ENCODE measurements at regions not wholly inside any gene's neighbourhood (a gene's known extent, or its start where the extent isn't known, plus 50 kb on each side); places are given as distances from the start of the nearest gene placed in this dataset.

DNA sequence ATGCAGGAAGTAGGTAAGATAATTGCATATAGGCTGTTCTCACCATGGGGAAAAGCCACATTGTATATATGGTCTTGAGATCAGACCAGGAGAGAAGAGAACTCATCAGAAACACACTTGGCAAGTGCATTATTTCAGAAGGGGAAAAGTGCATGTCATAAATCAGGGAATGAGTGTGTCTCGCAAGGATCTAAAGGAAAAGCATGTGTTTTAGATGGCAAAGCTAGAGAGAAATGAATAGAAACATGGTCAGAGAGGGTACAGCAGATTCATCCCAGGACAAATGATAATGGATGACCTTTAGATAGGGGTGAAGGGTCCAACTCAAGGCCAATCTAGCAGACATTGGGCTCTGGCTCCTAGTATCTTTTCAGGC is 230.2 kb upstream of the NAV3 start (continued):
- TF ChIP-seq ESRRA (IDR thresholded peaks at IDR 0.05; ENCODE audit: borderline replicate concordance, low read length) (no peak), NR3C1 (IDR thresholded peaks at IDR 0.05) (no peak), MAZ (IDR thresholded peaks at IDR 0.05; ENCODE audit: borderline replicate concordance, low read depth, low read length) (no peak), RNF2 (IDR thresholded peaks at IDR 0.05; ENCODE audit: borderline replicate concordance, low read depth) (no peak), HDAC2 (IDR thresholded peaks at IDR 0.05) (no peak)
- TF ChIP-seq, protein P1, sequence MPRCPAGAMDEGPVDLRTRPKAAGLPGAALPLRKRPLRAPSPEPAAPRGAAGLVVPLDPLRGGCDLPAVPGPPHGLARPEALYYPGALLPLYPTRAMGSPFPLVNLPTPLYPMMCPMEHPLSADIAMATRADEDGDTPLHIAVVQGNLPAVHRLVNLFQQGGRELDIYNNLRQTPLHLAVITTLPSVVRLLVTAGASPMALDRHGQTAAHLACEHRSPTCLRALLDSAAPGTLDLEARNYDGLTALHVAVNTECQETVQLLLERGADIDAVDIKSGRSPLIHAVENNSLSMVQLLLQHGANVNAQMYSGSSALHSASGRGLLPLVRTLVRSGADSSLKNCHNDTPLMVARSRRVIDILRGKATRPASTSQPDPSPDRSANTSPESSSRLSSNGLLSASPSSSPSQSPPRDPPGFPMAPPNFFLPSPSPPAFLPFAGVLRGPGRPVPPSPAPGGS (IDR thresholded peaks at IDR 0.05) = no peak
- TF ChIP-seq, protein P2, sequence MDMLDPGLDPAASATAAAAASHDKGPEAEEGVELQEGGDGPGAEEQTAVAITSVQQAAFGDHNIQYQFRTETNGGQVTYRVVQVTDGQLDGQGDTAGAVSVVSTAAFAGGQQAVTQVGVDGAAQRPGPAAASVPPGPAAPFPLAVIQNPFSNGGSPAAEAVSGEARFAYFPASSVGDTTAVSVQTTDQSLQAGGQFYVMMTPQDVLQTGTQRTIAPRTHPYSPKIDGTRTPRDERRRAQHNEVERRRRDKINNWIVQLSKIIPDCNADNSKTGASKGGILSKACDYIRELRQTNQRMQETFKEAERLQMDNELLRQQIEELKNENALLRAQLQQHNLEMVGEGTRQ (IDR thresholded peaks at IDR 0.05) = no peak

DNA sequence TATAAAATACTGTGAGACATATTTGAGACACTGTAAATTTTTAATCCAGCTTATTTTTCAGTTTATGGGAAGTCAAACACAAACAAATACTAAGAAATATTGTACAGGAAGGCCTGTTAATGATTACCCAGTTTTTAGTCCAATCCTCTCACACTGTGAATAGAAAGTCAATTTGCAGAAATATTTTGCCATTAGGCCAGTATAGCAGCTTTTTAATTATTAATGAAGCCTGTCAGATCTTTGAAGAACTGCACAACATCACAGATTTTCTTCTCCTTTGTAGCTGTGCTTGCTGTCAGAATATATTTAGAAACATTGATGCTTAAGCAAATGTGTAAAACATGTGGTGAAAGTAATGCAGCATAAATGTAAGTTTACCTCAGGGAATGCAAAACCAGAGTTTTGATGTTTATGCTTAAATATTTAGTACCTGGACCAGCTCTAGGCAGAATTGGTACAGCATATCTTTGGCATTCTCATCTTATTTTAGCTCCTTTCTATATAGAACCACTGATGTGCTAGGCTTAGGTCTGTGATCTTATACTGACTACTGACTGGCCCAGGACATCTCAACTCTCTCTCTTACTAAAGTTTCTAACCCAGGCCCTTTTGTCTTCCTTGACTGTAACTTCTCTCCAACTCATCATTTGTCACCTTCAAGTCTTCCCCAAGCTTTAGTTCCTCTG is 230.8 kb upstream of the NAV3 start:
- TF ChIP-seq GATA3 (IDR thresholded peaks at IDR 0.05; ENCODE audit: borderline replicate concordance) (no peak), CBX2 (IDR thresholded peaks at IDR 0.05; ENCODE audit: borderline replicate concordance, low read depth) (no peak), EHF (CRISPR knock-in tag; IDR thresholded peaks at IDR 0.05) (no peak), MYC (IDR thresholded peaks at IDR 0.05; ENCODE audit: borderline replicate concordance, low read length) (no peak), RAD21 (conservative IDR thresholded peaks at IDR 0.05 in 1 of 2, IDR thresholded peaks at IDR 0.05 in 1 of 2) (no peak), BHLHE40 (IDR thresholded peaks at IDR 0.05; ENCODE audit: low read depth, low read length) (no peak), SREBF2 (IDR thresholded peaks at IDR 0.05) (no peak)
- TF ChIP-seq, protein P3, sequence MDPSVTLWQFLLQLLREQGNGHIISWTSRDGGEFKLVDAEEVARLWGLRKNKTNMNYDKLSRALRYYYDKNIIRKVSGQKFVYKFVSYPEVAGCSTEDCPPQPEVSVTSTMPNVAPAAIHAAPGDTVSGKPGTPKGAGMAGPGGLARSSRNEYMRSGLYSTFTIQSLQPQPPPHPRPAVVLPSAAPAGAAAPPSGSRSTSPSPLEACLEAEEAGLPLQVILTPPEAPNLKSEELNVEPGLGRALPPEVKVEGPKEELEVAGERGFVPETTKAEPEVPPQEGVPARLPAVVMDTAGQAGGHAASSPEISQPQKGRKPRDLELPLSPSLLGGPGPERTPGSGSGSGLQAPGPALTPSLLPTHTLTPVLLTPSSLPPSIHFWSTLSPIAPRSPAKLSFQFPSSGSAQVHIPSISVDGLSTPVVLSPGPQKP (IDR thresholded peaks at IDR 0.05; ENCODE audit: low read depth, low read length) = no peak
- TF ChIP-seq, protein P4, sequence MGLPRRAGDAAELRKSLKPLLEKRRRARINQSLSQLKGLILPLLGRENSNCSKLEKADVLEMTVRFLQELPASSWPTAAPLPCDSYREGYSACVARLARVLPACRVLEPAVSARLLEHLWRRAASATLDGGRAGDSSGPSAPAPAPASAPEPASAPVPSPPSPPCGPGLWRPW (IDR thresholded peaks at IDR 0.05) = no peak
- TF ChIP-seq, protein P1 (IDR thresholded peaks at IDR 0.05) = no peak
- CTCF ChIA-PET = no interaction called here
- H3K9me3 ChIP-seq = no peaks in the 10 kb centered on the region

DNA sequence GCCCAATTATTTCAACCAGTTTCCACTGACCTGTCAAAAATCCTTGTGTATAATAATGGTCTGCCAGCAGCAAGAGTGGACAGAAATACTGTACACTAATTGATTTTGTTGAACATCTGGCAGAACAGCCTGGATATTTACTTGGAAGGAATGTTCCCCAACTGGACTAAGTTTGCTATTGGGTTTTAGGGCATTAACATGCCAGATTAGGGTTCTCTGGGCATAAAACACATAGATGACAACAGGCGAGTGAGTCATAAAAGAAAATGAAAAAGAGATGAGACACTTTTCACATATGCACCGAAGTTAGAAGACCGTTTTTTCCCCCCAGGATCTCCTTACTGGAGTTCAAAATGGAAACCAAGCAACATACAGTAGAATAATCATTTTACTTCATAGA is 236.3 kb upstream of the NAV3 start:
- H3K4me1 ChIP-seq = no peaks in the 10 kb centered on the region
- H3K27ac ChIP-seq = no peak overlapping the region
- no peak overlapping the region for H3K4me3 ChIP-seq
- no peak for FAIRE-seq
- no peak for DNase-seq (ENCODE audit: low read depth in 1 of 2, low spot score in 1 of 2)
- 5% methylated on average over 3 of the region's 3 CpGs for WGBS (ENCODE audit: missing lambda C conversion rate)
- no peak overlapping the region for H3K4me2 ChIP-seq
- no peak for ATAC-seq
- no peaks in the 10 kb centered on the region for H3K9me3 ChIP-seq
- CTCF ChIA-PET = no interaction called here
- POLR2A ChIA-PET = no interaction called here
- TF ChIP-seq, protein P5, sequence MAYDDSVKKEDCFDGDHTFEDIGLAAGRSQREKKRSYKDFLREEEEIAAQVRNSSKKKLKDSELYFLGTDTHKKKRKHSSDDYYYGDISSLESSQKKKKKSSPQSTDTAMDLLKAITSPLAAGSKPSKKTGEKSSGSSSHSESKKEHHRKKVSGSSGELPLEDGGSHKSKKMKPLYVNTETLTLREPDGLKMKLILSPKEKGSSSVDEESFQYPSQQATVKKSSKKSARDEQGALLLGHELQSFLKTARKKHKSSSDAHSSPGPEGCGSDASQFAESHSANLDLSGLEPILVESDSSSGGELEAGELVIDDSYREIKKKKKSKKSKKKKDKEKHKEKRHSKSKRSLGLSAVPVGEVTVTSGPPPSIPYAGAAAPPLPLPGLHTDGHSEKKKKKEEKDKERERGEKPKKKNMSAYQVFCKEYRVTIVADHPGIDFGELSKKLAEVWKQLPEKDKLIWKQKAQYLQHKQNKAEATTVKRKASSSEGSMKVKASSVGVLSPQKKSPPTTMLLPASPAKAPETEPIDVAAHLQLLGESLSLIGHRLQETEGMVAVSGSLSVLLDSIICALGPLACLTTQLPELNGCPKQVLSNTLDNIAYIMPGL (CRISPR knock-in tag; IDR thresholded peaks at IDR 0.05; ENCODE audit: borderline replicate concordance) = no peak
- no peak for TF ChIP-seq RFX5 (IDR thresholded peaks at IDR 0.05)
- no peak for TF ChIP-seq HOXB13 (CRISPR knock-in tag; IDR thresholded peaks at IDR 0.05; ENCODE audit: low read depth)
- TF ChIP-seq, protein P1 (IDR thresholded peaks at IDR 0.05) = no peak
- TF ChIP-seq FOSL2 (IDR thresholded peaks at IDR 0.05) = no peak
- no peak for TF ChIP-seq FOSL2 (CRISPR knock-in tag; IDR thresholded peaks at IDR 0.05)
- TF ChIP-seq SMC3 (IDR thresholded peaks at IDR 0.05) = no peak
- TF ChIP-seq, protein P6, sequence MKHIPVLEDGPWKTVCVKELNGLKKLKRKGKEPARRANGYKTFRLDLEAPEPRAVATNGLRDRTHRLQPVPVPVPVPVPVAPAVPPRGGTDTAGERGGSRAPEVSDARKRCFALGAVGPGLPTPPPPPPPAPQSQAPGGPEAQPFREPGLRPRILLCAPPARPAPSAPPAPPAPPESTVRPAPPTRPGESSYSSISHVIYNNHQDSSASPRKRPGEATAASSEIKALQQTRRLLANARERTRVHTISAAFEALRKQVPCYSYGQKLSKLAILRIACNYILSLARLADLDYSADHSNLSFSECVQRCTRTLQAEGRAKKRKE (CRISPR knock-in tag; IDR thresholded peaks at IDR 0.05; ENCODE audit: low read depth) = no peak
- TF ChIP-seq, protein P7, sequence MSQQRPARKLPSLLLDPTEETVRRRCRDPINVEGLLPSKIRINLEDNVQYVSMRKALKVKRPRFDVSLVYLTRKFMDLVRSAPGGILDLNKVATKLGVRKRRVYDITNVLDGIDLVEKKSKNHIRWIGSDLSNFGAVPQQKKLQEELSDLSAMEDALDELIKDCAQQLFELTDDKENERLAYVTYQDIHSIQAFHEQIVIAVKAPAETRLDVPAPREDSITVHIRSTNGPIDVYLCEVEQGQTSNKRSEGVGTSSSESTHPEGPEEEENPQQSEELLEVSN (IDR thresholded peaks at IDR 0.05; ENCODE audit: borderline replicate concordance, low read depth) = no peak

More for the DNA sequence above, 230.8 kb upstream of the NAV3 start:
- no peak for DNase-seq (ENCODE audit: low read depth in 1 of 2, low spot score in 1 of 2)
- H3K4me1 ChIP-seq = no peaks in the 10 kb centered on the region
- FAIRE-seq = no peak
- POLR2A ChIA-PET = no interaction called here
- no peak overlapping the region for H3K4me3 ChIP-seq
- ATAC-seq = no peak
- no peak overlapping the region for H3K4me2 ChIP-seq
- H3K27ac ChIP-seq = no peak overlapping the region

Data from A549 (cell line).